ENCODE measurements at regions not wholly inside any gene's neighbourhood (a gene's known extent, or its start where the extent isn't known, plus 50 kb on each side); places are given as distances from the start of the nearest gene placed in this dataset.

- DNase-seq (no peak), ATAC-seq (no peak)
- intact Hi-C loops (cut with micrococcal nuclease) = loop anchor here (10.0 kb wide), 1 partner anchor 65 kb away; no protein-coding TSS in a partner anchor
Observed at GRCh38 chr15:95519887-95520286, 810.6 kb upstream of the NR2F2 start.

- DNase-seq (no peak), ATAC-seq (no peak)
- intact Hi-C loops (cut with micrococcal nuclease) = loop anchor here (10.0 kb wide), 1 partner anchor 64 kb away; no protein-coding TSS in a partner anchor
Observed at GRCh38 chr15:95520511-95520910, 810.0 kb upstream of the NR2F2 start.

GRCh38 chr15:95520922-95521321 lies 809.6 kb upstream of the NR2F2 start:
- DNase-seq (no peak), ATAC-seq (no peak)
- intact Hi-C loops (cut with micrococcal nuclease) = loop anchor here (10.0 kb wide), 1 partner anchor 64 kb away; no protein-coding TSS in a partner anchor

GRCh38 chr15:95522533-95522932 lies 808.0 kb upstream of the NR2F2 start:
- no peak for ATAC-seq
- intact Hi-C loops (cut with micrococcal nuclease) = loop anchor here (10.0 kb wide), 1 partner anchor 62 kb away; no protein-coding TSS in a partner anchor
- no peak for DNase-seq

GRCh38 chr15:95528920-95529319 lies 801.6 kb upstream of the NR2F2 start:
- ATAC-seq (no peak), DNase-seq (no peak)
- intact Hi-C loops (cut with micrococcal nuclease) = loop anchor here (10.0 kb wide), 1 partner anchor 56 kb away; no protein-coding TSS in a partner anchor

- intact Hi-C loops (cut with micrococcal nuclease) = no loop called here
- ATAC-seq (no peak), DNase-seq (no peak)
Observed at GRCh38 chr15:95536638-95537037, 793.9 kb upstream of the NR2F2 start.

GRCh38 chr15:95538693-95539092 lies 791.8 kb upstream of the NR2F2 start:
- no peak for ATAC-seq
- no peak for DNase-seq

GRCh38 chr15:95541301-95541700 lies 789.2 kb upstream of the NR2F2 start:
- ATAC-seq (no peak), DNase-seq (no peak)
- intact Hi-C loops (cut with micrococcal nuclease) = no loop called here

More at GRCh38 chr15:95538693-95539092, 791.8 kb upstream of the NR2F2 start:
- intact Hi-C loops (cut with micrococcal nuclease) = no loop called here

GRCh38 chr15:95549168-95549738 lies 781.2 kb upstream of the NR2F2 start:
- intact Hi-C loops (cut with micrococcal nuclease) = no loop called here
- ATAC-seq (no peak), DNase-seq (no peak)

GRCh38 chr15:95550702-95551101 lies 779.8 kb upstream of the NR2F2 start:
- intact Hi-C loops (cut with micrococcal nuclease) = no loop called here
- DNase-seq = no peak
- ATAC-seq = no peak

GRCh38 chr15:95556225-95556624 lies 774.3 kb upstream of the NR2F2 start:
- no peak for DNase-seq
- no peak for ATAC-seq

GRCh38 chr15:95556866-95557225 lies 773.7 kb upstream of the NR2F2 start:
- ATAC-seq (peak; percentile 47), DNase-seq (no peak)
- intact Hi-C loops (cut with micrococcal nuclease) = no loop called here

More at GRCh38 chr15:95556225-95556624, 774.3 kb upstream of the NR2F2 start:
- intact Hi-C loops (cut with micrococcal nuclease) = no loop called here

GRCh38 chr15:95557226-95558046 lies 773.1 kb upstream of the NR2F2 start:
- intact Hi-C loops (cut with micrococcal nuclease) = no loop called here
- DNase-seq = no peak
- peak; percentile 39 for ATAC-seq

GRCh38 chr15:95558131-95558530 lies 772.4 kb upstream of the NR2F2 start:
- intact Hi-C loops (cut with micrococcal nuclease) = no loop called here
- ATAC-seq (no peak), DNase-seq (no peak)

- intact Hi-C loops (cut with micrococcal nuclease) = no loop called here
- no peak for ATAC-seq
- no peak for DNase-seq
Observed at GRCh38 chr15:95558916-95559315, 771.6 kb upstream of the NR2F2 start.

GRCh38 chr15:95559875-95560394 lies 770.6 kb upstream of the NR2F2 start:
- intact Hi-C loops (cut with micrococcal nuclease) = no loop called here
- DNase-seq = no peak
- ATAC-seq = no peak

GRCh38 chr15:95561463-95561862 lies 769.0 kb upstream of the NR2F2 start:
- no peak for DNase-seq
- ATAC-seq = no peak
- intact Hi-C loops (cut with micrococcal nuclease) = no loop called here

- ATAC-seq (no peak), DNase-seq (no peak)
- intact Hi-C loops (cut with micrococcal nuclease) = no loop called here
Observed at GRCh38 chr15:95563634-95564033, 766.9 kb upstream of the NR2F2 start.

- no peak for ATAC-seq
- intact Hi-C loops (cut with micrococcal nuclease) = no loop called here
Observed at GRCh38 chr15:95565016-95565600, 765.4 kb upstream of the NR2F2 start.

GRCh38 chr15:95565690-95566089 lies 764.8 kb upstream of the NR2F2 start:
- no peak for DNase-seq
- intact Hi-C loops (cut with micrococcal nuclease) = no loop called here
- ATAC-seq = no peak

More at GRCh38 chr15:95565016-95565600, 765.4 kb upstream of the NR2F2 start:
- DNase-seq = no peak
